Fibroblast of the aortic adventitia (primary cell): ENCODE measurements at regions not wholly inside any gene's neighbourhood (a gene's known extent, or its start where the extent isn't known, plus 50 kb on each side); places are given as distances from the start of the nearest gene placed in this dataset.

Source experiments
- DNase-seq: peaks from one replicate; pipeline ENCODE4 v3.0.0-alpha.2; 2010; ENCODE audit warnings: low read depth
- H3K4me3 ChIP-seq: 2 replicates; pipeline ENCODE4 v1.5.1; 2011; ENCODE audit warnings: low read depth, mild to moderate bottlenecking, control low read depth, low read length, moderate library complexity
- TF ChIP-seq, protein P1 (sequence below): IDR thresholded peaks from 2 replicates; pipeline ENCODE4 v1.5.1; 2011; ENCODE audit warnings: mild to moderate bottlenecking, low read length, control low read depth, inconsistent platforms; ENCODE audit not compliant: insufficient read depth

DNA sequence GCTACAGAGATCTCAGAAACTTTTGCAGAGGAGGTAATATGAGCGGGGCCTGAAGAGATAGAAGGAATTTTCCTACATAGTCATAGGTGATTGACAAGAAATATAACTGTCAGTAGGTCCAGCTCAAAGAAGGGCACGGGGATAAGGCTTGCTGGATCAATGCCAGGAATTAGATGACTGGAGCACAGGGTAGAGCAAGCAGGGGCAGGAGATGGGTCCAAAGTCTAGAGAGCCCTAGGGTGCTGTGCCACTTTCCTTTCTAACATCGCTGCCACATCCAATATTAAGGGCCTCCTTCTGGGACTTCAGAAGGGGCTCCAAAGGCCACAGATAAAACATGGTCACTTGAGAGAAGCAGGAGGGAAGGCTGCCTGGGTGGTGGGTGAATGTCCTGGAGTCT lies 402.2 kb downstream of the MID1IP1 start:
- TF ChIP-seq, protein P1, sequence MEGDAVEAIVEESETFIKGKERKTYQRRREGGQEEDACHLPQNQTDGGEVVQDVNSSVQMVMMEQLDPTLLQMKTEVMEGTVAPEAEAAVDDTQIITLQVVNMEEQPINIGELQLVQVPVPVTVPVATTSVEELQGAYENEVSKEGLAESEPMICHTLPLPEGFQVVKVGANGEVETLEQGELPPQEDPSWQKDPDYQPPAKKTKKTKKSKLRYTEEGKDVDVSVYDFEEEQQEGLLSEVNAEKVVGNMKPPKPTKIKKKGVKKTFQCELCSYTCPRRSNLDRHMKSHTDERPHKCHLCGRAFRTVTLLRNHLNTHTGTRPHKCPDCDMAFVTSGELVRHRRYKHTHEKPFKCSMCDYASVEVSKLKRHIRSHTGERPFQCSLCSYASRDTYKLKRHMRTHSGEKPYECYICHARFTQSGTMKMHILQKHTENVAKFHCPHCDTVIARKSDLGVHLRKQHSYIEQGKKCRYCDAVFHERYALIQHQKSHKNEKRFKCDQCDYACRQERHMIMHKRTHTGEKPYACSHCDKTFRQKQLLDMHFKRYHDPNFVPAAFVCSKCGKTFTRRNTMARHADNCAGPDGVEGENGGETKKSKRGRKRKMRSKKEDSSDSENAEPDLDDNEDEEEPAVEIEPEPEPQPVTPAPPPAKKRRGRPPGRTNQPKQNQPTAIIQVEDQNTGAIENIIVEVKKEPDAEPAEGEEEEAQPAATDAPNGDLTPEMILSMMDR = no peak
- DNase-seq = no peak
- H3K4me3 ChIP-seq = no peak overlapping the region

DNA sequence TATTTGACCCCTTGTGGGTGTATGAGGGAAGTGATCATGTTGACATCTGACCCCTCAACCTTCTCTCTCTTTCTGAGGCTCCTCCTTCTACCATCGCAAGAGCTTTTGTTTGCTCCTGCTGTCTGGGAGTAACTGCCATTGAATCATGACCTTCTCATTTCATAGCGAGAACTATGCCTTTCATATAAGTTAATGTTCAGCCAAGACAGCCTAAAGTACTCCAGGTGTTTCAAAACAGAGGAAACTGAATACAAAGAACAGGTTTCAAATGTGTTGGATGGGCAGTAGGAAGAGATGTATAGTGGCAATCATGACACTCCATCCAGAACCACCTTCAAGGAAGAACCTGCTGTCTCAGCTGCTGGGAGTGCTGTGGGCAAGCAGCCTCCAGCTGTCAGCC lies 403.1 kb downstream of the MID1IP1 start:
- TF ChIP-seq, protein P1 = no peak
- no peak for DNase-seq
- no peak overlapping the region for H3K4me3 ChIP-seq

DNA sequence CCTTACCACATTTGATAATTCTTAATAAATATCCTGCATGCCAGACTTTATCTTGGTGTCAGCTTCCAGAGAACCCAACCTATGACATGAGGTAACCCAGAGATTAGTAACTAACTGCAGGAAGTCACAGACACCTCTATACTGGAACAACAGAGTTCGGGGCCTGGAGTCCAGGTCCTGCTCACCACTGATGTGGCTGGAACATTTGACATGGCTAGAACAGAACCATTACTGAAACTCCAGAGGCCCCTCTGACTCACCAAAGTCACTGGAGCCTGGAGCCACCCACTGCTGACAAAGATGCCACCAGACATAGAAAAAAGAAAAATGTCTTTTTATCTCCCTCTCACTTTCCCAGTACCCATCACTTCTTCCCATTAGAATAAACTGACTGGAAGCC lies 403.7 kb downstream of the MID1IP1 start:
- no peak for DNase-seq
- TF ChIP-seq, protein P1 = no peak
- H3K4me3 ChIP-seq = no peak overlapping the region

DNA sequence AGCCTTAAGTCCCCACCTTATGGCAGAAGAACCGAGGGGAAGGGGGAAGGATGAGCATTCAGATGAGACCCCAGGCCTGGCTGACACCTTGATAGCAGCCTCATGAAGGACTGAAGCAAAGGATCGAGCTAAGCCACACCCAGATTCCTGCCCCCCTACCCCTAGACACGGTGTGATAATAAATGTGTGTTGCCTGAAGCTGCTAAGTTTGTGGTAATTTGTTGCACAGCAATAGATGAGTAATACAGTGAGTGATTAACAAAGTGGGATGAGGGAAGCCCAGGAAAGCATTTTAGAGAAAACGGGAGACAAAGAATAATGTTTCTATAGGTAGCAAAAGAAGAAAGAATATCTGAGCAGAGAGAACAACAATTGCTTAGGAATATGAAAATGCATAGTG lies 404.2 kb downstream of the MID1IP1 start:
- TF ChIP-seq, protein P1 = no peak
- no peak for DNase-seq
- no peak overlapping the region for H3K4me3 ChIP-seq

DNA sequence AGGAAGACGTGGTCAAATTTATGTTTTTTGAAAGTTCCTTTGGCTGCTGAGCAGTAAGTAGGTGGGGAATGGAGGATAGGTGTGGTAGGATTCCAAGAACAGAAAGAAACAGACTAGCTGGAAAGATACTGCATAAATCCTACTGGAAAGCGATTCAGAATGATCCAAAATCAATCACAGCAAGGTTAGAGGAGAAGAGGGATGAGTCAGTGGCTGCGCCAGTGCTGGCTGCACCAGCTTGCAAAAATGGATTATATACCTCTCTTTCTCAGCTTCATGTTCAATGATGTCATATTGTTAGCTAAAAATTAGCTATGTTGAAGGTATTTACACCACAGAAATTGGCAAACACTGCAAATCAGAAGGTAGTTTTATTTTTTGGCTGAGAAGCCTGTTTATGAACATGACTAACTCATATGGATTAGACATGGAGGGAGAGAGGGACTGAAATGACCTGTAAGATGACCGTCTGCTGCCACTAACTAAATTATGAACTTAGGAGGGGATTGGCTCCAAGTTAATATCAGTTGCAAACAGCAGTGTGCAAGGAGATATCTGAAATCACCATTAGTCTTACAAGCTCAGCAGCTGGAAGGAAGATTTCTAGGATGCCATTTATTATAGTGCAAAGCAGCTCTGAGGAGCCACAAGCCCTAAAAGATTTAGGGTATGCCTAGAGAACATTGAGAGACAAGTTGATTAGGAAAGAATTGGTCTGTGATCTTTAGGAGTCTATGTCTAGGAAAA lies 405.3 kb downstream of the MID1IP1 start:
- no peak for DNase-seq
- TF ChIP-seq, protein P1 = no peak
- no peak overlapping the region for H3K4me3 ChIP-seq

DNA sequence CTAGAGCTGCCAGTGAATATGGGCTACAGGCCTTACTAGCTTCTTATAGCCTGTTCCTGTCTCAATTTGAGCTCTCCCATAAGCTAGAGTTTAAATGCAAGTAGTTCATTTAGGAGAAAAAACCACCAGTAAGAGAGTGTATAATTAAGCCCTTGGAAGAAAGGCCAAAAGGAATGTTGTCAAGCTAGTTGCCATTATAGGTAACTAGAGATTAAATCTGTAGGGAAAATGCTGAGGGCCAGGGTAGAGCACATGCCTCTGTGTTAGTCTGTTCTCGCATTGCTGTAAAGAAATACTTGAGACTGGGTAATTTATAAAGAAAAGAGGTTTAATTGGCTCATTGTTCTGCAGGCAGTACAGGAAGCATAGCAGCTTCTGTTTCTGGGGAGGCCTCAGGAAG lies 410.2 kb downstream of the MID1IP1 start:
- no peak overlapping the region for H3K4me3 ChIP-seq
- TF ChIP-seq, protein P1 = no peak
- DNase-seq = no peak

DNA sequence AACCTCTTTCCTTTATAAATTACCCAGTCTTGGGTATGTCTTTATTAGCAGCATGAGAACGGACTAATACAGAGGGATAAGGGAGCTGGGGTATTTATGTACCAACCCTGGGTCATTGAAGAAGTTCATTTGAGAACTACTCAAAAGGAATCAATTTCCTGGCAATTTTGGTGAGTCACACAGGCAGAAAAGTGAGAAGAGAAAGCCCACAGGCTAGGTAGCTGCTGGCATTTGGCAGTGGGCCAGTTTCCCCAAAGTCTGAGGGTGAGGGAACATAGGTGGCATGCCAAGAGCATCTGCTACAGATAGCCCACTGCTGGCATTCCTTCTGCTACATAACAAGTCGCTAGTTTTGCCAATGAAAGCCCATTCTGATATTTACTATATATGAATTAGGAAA lies 411.2 kb downstream of the MID1IP1 start:
- no peak overlapping the region for H3K4me3 ChIP-seq
- DNase-seq = no peak
- TF ChIP-seq, protein P1 = no peak
